ENCODE measurements at regions not wholly inside any gene's neighbourhood (a gene's known extent, or its start where the extent isn't known, plus 50 kb on each side); places are given as distances from the start of the nearest gene placed in this dataset.

- H3K4me1 ChIP-seq (ENCODE audit: low read depth): no peaks in the 10 kb centered on the region
- H3K36me3 ChIP-seq: no peaks in the 10 kb centered on the region
- no peak overlapping the region for H3K4me3 ChIP-seq
- no peak overlapping the region for H3K27ac ChIP-seq
- DNase-seq (ENCODE audit: low read depth in 1 of 2, low spot score in 1 of 2): no peak
- no peaks in the 10 kb centered on the region for H3K27me3 ChIP-seq
- no peaks in the 10 kb centered on the region for H3K9me3 ChIP-seq (ENCODE audit: low read depth)
- no peak for TF ChIP-seq CTCF (IDR thresholded peaks at IDR 0.05; ENCODE audit: low read depth, low read length)
Observed at GRCh38 chr13:105994340-105994739, 541.1 kb downstream of the EFNB2 start.

GRCh38 chr13:105991622-105992277 is 543.7 kb downstream of the EFNB2 start:
- no peaks in the 10 kb centered on the region for H3K4me1 ChIP-seq (ENCODE audit: low read depth)
- no peaks in the 10 kb centered on the region for H3K27me3 ChIP-seq
- no peaks in the 10 kb centered on the region for H3K36me3 ChIP-seq
- no peak overlapping the region for H3K27ac ChIP-seq
- no peaks in the 10 kb centered on the region for H3K9me3 ChIP-seq (ENCODE audit: low read depth)
- TF ChIP-seq CTCF (IDR thresholded peaks at IDR 0.05; ENCODE audit: low read depth, low read length): no peak
- DNase-seq (ENCODE audit: low read depth in 1 of 2, low spot score in 1 of 2): peak in 1 of 2 donors; percentile 82
- H3K4me3 ChIP-seq: no peak overlapping the region

- no peak for TF ChIP-seq CTCF (IDR thresholded peaks at IDR 0.05; ENCODE audit: low read depth, low read length)
- Histone ChIP-seq H3K9me3 (ENCODE audit: low read depth) (no peaks in the 10 kb centered on the region), H3K4me1 (ENCODE audit: low read depth) (no peaks in the 10 kb centered on the region), H3K36me3 (no peaks in the 10 kb centered on the region), H3K27me3 (no peaks in the 10 kb centered on the region), H3K27ac (no peak overlapping the region), H3K4me3 (no peak overlapping the region)
- no peak for DNase-seq (ENCODE audit: low read depth in 1 of 2, low spot score in 1 of 2)
Observed at GRCh38 chr13:105991131-105991530, 544.3 kb downstream of the EFNB2 start.

DNA sequence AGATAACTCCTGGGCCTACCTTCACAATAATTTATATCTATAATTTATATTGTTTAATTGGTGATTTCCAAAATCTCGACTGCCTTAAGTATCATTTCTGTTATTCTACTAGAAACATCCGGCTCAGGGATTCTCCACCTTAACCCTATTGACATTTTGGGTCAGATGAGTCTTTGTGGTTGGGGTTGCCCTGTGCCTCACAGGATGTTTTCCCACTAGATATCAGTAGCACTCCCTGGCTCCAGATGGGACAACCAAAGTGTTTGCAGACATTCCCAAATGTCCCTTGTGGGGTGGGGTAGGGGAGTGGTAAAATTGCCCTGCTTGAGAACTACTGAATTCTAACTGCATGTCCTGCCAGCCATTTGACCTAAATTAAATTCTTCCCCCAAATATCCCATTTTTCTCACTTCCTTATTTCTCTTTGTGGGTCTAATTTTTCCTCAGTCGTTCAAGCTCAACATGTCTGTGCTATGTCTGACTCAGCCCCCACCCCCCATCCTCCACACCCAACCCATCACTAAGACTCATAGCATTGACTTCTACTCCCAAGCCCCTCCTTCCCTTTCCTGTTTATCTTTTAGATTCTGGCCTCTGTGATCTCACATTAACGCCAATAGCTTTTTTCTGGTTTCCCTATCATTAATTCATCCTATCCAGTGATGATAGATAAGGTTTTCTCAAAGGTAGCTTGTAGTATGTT is 545.1 kb downstream of the EFNB2 start:
- Histone ChIP-seq H3K27me3 (no peaks in the 10 kb centered on the region), H3K4me3 (no peak overlapping the region), H3K27ac (no peak overlapping the region), H3K4me1 (ENCODE audit: low read depth) (no peaks in the 10 kb centered on the region), H3K9me3 (ENCODE audit: low read depth) (no peaks in the 10 kb centered on the region), H3K36me3 (no peaks in the 10 kb centered on the region)
- no peak for TF ChIP-seq CTCF (IDR thresholded peaks at IDR 0.05; ENCODE audit: low read depth, low read length)
- no peak for DNase-seq (ENCODE audit: low read depth in 1 of 2, low spot score in 1 of 2)

DNA sequence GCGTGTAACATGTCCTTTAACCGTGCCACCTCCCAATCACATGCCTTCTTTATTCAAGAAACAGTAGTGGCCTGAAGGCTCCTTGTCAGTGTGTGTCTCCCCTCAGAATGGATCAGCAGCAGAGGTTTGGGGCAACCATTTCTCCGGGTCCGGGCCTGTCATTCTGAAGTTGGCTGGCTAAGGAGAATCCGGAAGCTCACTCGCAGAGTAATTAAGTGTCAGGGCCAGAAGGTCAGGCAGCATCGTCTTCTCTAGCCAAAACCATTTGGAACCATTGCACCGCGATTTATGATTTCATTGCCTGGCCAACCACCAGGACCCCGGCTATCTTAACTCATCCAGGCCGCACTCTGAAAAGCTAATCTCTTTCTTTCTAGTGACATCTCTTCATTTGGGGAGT is 550.8 kb downstream of the EFNB2 start:
- Histone ChIP-seq H3K27ac (no peak overlapping the region), H3K9me3 (ENCODE audit: low read depth) (no peaks in the 10 kb centered on the region), H3K36me3 (no peaks in the 10 kb centered on the region), H3K4me1 (ENCODE audit: low read depth) (peaks cover 21% of the 10 kb centered on the region), H3K27me3 (no peaks in the 10 kb centered on the region), H3K4me3 (no peak overlapping the region)
- TF ChIP-seq CTCF (IDR thresholded peaks at IDR 0.05; ENCODE audit: low read depth, low read length): no peak
- no peak for DNase-seq (ENCODE audit: low read depth in 1 of 2, low spot score in 1 of 2)

All from cardiac muscle cell (in vitro differentiated cells and primary cell).